ENCODE measurements at regions not wholly inside any gene's neighbourhood (a gene's known extent, or its start where the extent isn't known, plus 50 kb on each side); places are given as distances from the start of the nearest gene placed in this dataset.

DNA sequence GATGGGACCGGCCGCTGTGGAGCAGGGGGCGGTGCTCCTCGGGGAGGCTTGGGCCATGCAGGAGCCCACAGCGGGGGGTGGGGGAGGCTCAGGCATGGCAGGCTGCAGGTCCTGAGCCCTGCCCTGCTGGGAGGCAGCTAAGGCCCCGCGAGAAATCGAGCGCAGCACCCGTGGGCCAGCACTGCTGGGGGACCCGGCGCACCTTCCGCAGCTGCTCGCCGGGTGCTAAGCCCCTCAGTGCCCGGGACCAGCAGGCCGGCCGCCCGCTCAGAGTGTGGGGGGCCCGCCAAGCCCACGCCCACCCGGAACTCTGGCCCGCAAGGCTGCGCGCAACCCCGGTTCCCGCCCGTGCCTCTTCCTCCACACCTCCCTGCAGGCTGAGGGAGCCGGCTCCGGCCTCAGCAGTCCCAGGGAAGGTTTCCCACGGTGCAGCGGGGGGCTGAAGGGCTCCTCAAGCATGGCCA, 131.5 kb downstream of the SNX18 start:
- H3K9me3 ChIP-seq (ENCODE audit: control extremely low read depth in 1 of 5, control insufficient read depth in 4 of 5, insufficient read depth in 2 of 5, low read depth in 1 of 5, low read length in 4 of 5) = no peaks in the 10 kb centered on the region
- peaks cover 17 to 30% (median 23%) of the 10 kb centered on the region in 4 experiments for H3K4me1 ChIP-seq (ENCODE audit: control extremely low read depth in 1 of 4, control insufficient read depth in 4 of 4, insufficient read depth in 4 of 4, low read length in 3 of 4)
- ChIA-PET CTCF (interaction anchor here (0.7 kb wide), 1 partner anchor 82 kb away, joined by 3 read pairs; no protein-coding TSS in a partner anchor), POLR2A (no interaction called here)
- DNase-seq = no peak
- 97% methylated on average over 24 of the region's 32 CpGs for WGBS (ENCODE audit: insufficient coverage)
- no peaks in the 10 kb centered on the region for H3K36me3 ChIP-seq (ENCODE audit: control insufficient read depth in 4 of 4, insufficient read depth in 4 of 4, low read length in 3 of 4)
- no peak overlapping the region for H3K27ac ChIP-seq (ENCODE audit: insufficient read depth in 1 of 2, low read depth in 1 of 2, low read length in 2 of 2, poor library complexity in 1 of 2, severe bottlenecking in 2 of 2)
- H3K4me3 ChIP-seq (ENCODE audit: control insufficient read depth in 1 of 7, extremely low read depth in 1 of 7, insufficient read depth in 4 of 7, low read depth in 2 of 7, low read length in 6 of 7) = no peak overlapping the region
- H3K27me3 ChIP-seq (replicated peaks in 2 of 5; ENCODE audit: control insufficient read depth in 4 of 5, insufficient read depth in 5 of 5, low read length in 4 of 5) = no peaks in the 10 kb centered on the region

DNA sequence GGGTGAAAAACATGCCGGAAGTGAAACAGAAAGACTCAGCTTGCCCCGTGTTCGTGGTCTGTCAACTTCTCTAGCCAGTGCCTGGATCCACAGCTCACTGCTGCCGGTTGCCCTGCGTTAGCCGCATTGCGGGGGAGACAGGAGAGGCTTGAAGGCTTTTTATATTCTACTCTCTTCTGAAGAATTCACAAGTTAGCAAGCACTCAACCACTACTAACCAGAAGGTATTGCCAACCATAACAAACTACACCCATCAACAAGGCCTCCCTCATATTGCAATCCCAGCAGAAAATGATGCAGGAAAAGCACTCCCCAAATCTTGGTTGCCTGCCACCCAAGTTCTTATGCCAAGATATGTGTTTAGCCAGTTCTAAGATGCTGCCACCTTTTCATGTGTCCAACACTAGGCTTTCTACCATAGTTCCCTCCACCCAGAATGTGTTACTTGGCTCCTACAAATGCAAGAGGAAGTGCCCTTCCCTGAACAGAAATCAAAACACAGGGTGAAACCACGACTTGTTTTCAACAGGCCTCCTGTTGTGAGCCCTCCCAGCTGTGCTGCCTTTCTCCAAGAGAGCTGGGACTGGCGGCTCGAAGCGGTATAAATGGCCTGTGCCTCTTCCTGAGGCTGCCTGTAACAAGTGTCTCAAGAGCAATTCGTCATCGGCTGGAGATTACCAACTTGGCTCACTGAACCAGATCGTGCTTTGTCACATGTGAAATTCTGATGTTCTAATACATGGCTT, 129.0 kb downstream of the SNX18 start:
- no peaks in the 10 kb centered on the region for H3K9me3 ChIP-seq (ENCODE audit: control extremely low read depth in 1 of 5, control insufficient read depth in 4 of 5, insufficient read depth in 2 of 5, low read depth in 1 of 5, low read length in 4 of 5)
- H3K27ac ChIP-seq (ENCODE audit: insufficient read depth in 1 of 2, low read depth in 1 of 2, low read length in 2 of 2, poor library complexity in 1 of 2, severe bottlenecking in 2 of 2) = peak overlapping the region in 1 of 2 experiments; percentile 28
- H3K36me3 ChIP-seq (ENCODE audit: control insufficient read depth in 4 of 4, insufficient read depth in 4 of 4, low read length in 3 of 4) = no peaks in the 10 kb centered on the region
- H3K27me3 ChIP-seq (replicated peaks in 2 of 5; ENCODE audit: control insufficient read depth in 4 of 5, insufficient read depth in 5 of 5, low read length in 4 of 5) = no peaks in the 10 kb centered on the region
- H3K4me1 ChIP-seq (ENCODE audit: control extremely low read depth in 1 of 4, control insufficient read depth in 4 of 4, insufficient read depth in 4 of 4, low read length in 3 of 4) = peaks cover 17 to 30% (median 23%) of the 10 kb centered on the region in 4 experiments
- WGBS (ENCODE audit: insufficient coverage) = 10% methylated on average over 11 of the region's 14 CpGs
- peak; percentile 39 to 81 (median 75) for DNase-seq
- peak overlapping the region in 5 of 7 experiments; percentile 0 to 55 (median 40) for H3K4me3 ChIP-seq (ENCODE audit: control insufficient read depth in 1 of 7, extremely low read depth in 1 of 7, insufficient read depth in 4 of 7, low read depth in 2 of 7, low read length in 6 of 7)
- CTCF ChIA-PET = no interaction called here
- POLR2A ChIA-PET = no interaction called here

DNA sequence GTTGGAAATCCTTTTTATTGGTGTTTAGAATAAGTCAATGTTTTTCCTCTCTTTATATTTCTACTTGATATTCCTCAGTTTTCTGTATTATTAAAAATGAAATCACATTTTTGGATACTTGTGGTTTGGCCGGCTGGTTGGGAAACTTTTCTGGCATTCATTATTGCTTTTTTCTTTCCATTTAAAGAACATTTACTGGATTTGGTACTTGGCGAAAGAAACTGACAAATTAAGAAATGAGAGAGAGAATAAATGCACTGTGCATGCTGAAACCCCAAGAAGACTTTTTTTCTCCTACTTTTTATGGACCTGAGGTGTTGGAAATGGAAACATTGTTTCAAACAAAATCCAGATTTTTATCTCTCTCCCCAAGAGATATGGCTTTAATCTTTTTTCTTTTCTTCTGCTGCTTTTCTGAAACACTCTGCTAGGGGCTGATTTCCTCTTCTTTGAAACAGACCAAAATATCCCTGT, 128.4 kb downstream of the SNX18 start:
- Histone ChIP-seq H3K9me3 (ENCODE audit: control extremely low read depth in 1 of 5, control insufficient read depth in 4 of 5, insufficient read depth in 2 of 5, low read depth in 1 of 5, low read length in 4 of 5) (no peaks in the 10 kb centered on the region), H3K4me3 (ENCODE audit: control insufficient read depth in 1 of 7, extremely low read depth in 1 of 7, insufficient read depth in 4 of 7, low read depth in 2 of 7, low read length in 6 of 7) (peak overlapping the region in 4 of 7 experiments; percentile 0 to 55 (median 44)), H3K27me3 (replicated peaks in 2 of 5; ENCODE audit: control insufficient read depth in 4 of 5, insufficient read depth in 5 of 5, low read length in 4 of 5) (no peaks in the 10 kb centered on the region), H3K36me3 (ENCODE audit: control insufficient read depth in 4 of 4, insufficient read depth in 4 of 4, low read length in 3 of 4) (no peaks in the 10 kb centered on the region), H3K27ac (ENCODE audit: insufficient read depth in 1 of 2, low read depth in 1 of 2, low read length in 2 of 2, poor library complexity in 1 of 2, severe bottlenecking in 2 of 2) (peak overlapping the region in 1 of 2 experiments; percentile 28), H3K4me1 (ENCODE audit: control extremely low read depth in 1 of 4, control insufficient read depth in 4 of 4, insufficient read depth in 4 of 4, low read length in 3 of 4) (peaks cover 17 to 30% (median 23%) of the 10 kb centered on the region in 4 experiments)
- DNase-seq = no peak
- ChIA-PET CTCF (no interaction called here), POLR2A (no interaction called here)
- no CpG with 5 or more reads among the region's 2 CpGs for WGBS (ENCODE audit: insufficient coverage)

DNA sequence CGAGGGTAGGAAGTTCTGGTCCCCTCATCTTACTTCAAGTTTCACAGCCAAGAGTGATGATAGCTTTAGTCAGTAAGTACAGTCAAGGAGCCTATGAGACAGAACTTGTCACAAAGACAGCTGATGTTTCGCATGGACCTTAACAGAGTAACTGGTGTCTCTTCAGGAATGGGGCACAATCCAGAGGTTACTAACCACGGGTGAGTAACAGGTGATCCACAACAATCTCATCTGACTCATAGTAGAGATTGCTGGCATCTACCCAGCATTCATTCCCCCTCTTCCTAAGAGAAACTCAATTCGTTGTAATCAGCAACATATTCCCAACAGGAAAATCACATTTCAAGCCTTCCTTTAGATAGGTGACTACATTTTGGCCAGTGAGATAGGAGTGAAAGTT, 126.7 kb downstream of the SNX18 start:
- H3K9me3 ChIP-seq (ENCODE audit: control extremely low read depth in 1 of 5, control insufficient read depth in 4 of 5, insufficient read depth in 2 of 5, low read depth in 1 of 5, low read length in 4 of 5) = no peaks in the 10 kb centered on the region
- WGBS (ENCODE audit: insufficient coverage) = 93% methylated on average over 2 of the region's 4 CpGs
- ChIA-PET CTCF (no interaction called here), POLR2A (no interaction called here)
- H3K27me3 ChIP-seq (replicated peaks in 2 of 5; ENCODE audit: control insufficient read depth in 4 of 5, insufficient read depth in 5 of 5, low read length in 4 of 5) = no peaks in the 10 kb centered on the region
- DNase-seq = no peak
- no peaks in the 10 kb centered on the region for H3K36me3 ChIP-seq (ENCODE audit: control insufficient read depth in 4 of 4, insufficient read depth in 4 of 4, low read length in 3 of 4)
- H3K27ac ChIP-seq (ENCODE audit: insufficient read depth in 1 of 2, low read depth in 1 of 2, low read length in 2 of 2, poor library complexity in 1 of 2, severe bottlenecking in 2 of 2) = no peak overlapping the region
- H3K4me3 ChIP-seq (ENCODE audit: control insufficient read depth in 1 of 7, extremely low read depth in 1 of 7, insufficient read depth in 4 of 7, low read depth in 2 of 7, low read length in 6 of 7) = no peak overlapping the region
- peaks cover 17 to 30% (median 23%) of the 10 kb centered on the region in 4 experiments for H3K4me1 ChIP-seq (ENCODE audit: control extremely low read depth in 1 of 4, control insufficient read depth in 4 of 4, insufficient read depth in 4 of 4, low read length in 3 of 4)

DNA sequence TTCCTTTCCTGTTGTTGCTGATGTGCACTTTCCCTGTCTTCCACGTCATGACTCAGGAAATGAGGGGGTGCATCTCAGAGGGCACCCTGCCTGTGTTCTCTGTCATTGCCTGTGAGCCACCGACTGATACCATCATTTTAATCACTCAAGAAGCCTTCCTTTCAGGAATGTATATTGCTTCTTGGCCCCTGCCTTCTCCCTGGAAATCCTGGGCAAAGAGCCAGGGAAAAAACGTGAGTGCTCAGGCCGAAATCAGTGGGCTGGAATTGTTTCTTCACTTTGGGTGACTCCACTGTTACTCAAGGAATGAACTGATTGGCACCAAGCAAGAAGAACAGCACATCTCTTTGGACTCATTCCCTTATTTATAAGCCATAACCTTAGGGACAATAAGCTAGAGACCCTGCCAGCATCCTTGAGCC, 126.1 kb downstream of the SNX18 start:
- DNase-seq = no peak
- Histone ChIP-seq H3K9me3 (ENCODE audit: control extremely low read depth in 1 of 5, control insufficient read depth in 4 of 5, insufficient read depth in 2 of 5, low read depth in 1 of 5, low read length in 4 of 5) (no peaks in the 10 kb centered on the region), H3K4me1 (ENCODE audit: control extremely low read depth in 1 of 4, control insufficient read depth in 4 of 4, insufficient read depth in 4 of 4, low read length in 3 of 4) (peaks cover 17 to 30% (median 23%) of the 10 kb centered on the region in 4 experiments), H3K27ac (ENCODE audit: insufficient read depth in 1 of 2, low read depth in 1 of 2, low read length in 2 of 2, poor library complexity in 1 of 2, severe bottlenecking in 2 of 2) (no peak overlapping the region), H3K4me3 (ENCODE audit: control insufficient read depth in 1 of 7, extremely low read depth in 1 of 7, insufficient read depth in 4 of 7, low read depth in 2 of 7, low read length in 6 of 7) (no peak overlapping the region), H3K36me3 (ENCODE audit: control insufficient read depth in 4 of 4, insufficient read depth in 4 of 4, low read length in 3 of 4) (no peaks in the 10 kb centered on the region), H3K27me3 (replicated peaks in 2 of 5; ENCODE audit: control insufficient read depth in 4 of 5, insufficient read depth in 5 of 5, low read length in 4 of 5) (no peaks in the 10 kb centered on the region)
- ChIA-PET CTCF (no interaction called here), POLR2A (no interaction called here)
- 60% methylated on average over 3 of the region's 4 CpGs for WGBS (ENCODE audit: insufficient coverage)

DNA sequence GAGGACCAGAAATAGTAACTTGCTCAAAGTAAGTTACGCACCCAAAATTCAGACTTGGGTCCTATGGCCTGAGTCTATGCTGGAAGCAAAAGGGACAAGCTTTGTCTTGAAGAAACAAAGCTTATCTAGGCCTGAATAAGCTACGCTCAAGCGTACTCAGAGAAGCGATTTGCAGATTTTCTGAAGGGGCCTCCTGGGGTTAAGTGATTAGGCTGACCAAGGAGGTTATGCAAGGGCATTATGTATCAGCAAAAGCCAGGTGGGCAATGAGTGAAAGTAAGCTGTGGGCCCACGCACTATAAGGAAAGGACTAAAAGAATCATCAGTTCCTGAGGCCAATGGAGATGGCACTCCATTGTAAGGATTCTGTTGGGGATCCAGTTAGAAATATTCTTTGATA, 122.1 kb downstream of the SNX18 start:
- ChIA-PET CTCF (interaction anchor here (1.4 kb wide), 1 partner anchor 50 kb away, joined by 3 read pairs; no protein-coding TSS in a partner anchor), POLR2A (no interaction called here)
- WGBS (ENCODE audit: insufficient coverage) = 70% methylated on average over 5 of the region's 5 CpGs
- Histone ChIP-seq H3K27ac (ENCODE audit: insufficient read depth in 1 of 2, low read depth in 1 of 2, low read length in 2 of 2, poor library complexity in 1 of 2, severe bottlenecking in 2 of 2) (no peak overlapping the region), H3K36me3 (ENCODE audit: control insufficient read depth in 4 of 4, insufficient read depth in 4 of 4, low read length in 3 of 4) (no peaks in the 10 kb centered on the region), H3K4me3 (ENCODE audit: control insufficient read depth in 1 of 7, extremely low read depth in 1 of 7, insufficient read depth in 4 of 7, low read depth in 2 of 7, low read length in 6 of 7) (no peak overlapping the region), H3K4me1 (ENCODE audit: control extremely low read depth in 1 of 4, control insufficient read depth in 4 of 4, insufficient read depth in 4 of 4, low read length in 3 of 4) (peaks cover 0 to 3% (median 0%) of the 10 kb centered on the region in 4 experiments), H3K9me3 (ENCODE audit: control extremely low read depth in 1 of 5, control insufficient read depth in 4 of 5, insufficient read depth in 2 of 5, low read depth in 1 of 5, low read length in 4 of 5) (no peaks in the 10 kb centered on the region), H3K27me3 (replicated peaks in 2 of 5; ENCODE audit: control insufficient read depth in 4 of 5, insufficient read depth in 5 of 5, low read length in 4 of 5) (no peaks in the 10 kb centered on the region)
- no peak for DNase-seq

DNA sequence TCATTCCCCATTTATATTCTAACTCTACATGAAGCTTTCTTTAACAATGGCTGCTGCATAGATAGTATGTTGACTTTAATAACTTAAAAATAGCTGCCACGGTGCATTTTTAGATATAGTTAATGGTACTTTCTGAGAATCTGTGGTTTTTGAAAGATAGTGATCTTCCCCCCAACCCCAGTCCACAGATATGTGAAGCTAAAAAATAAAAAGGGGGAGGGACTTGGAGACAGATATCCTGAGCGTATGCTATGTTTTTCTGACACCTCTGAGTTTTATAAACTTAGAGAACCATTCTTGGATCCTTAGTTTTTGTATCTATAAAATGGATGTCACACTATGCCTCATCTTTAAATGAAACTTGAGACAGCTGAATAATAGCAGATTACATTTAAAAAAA, 120.5 kb downstream of the SNX18 start:
- Histone ChIP-seq H3K36me3 (ENCODE audit: control insufficient read depth in 4 of 4, insufficient read depth in 4 of 4, low read length in 3 of 4) (no peaks in the 10 kb centered on the region), H3K4me3 (ENCODE audit: control insufficient read depth in 1 of 7, extremely low read depth in 1 of 7, insufficient read depth in 4 of 7, low read depth in 2 of 7, low read length in 6 of 7) (no peak overlapping the region), H3K27me3 (replicated peaks in 2 of 5; ENCODE audit: control insufficient read depth in 4 of 5, insufficient read depth in 5 of 5, low read length in 4 of 5) (no peaks in the 10 kb centered on the region), H3K9me3 (ENCODE audit: control extremely low read depth in 1 of 5, control insufficient read depth in 4 of 5, insufficient read depth in 2 of 5, low read depth in 1 of 5, low read length in 4 of 5) (no peaks in the 10 kb centered on the region), H3K4me1 (ENCODE audit: control extremely low read depth in 1 of 4, control insufficient read depth in 4 of 4, insufficient read depth in 4 of 4, low read length in 3 of 4) (peaks cover 0 to 3% (median 0%) of the 10 kb centered on the region in 4 experiments), H3K27ac (ENCODE audit: insufficient read depth in 1 of 2, low read depth in 1 of 2, low read length in 2 of 2, poor library complexity in 1 of 2, severe bottlenecking in 2 of 2) (no peak overlapping the region)
- DNase-seq = peak in 2 of 3 donors; percentile 3 to 8
- ChIA-PET CTCF (interaction anchor here (1.1 kb wide), 1 partner anchor 122 kb away, joined by 3 read pairs; no protein-coding TSS in a partner anchor), POLR2A (no interaction called here)
- 40% methylated on average over 1 of the region's 2 CpGs for WGBS (ENCODE audit: insufficient coverage)
